Colonic mucosa (tissue), 4 donors: ENCODE measurements at regions not wholly inside any gene's neighbourhood (a gene's known extent, or its start where the extent isn't known, plus 50 kb on each side); places are given as distances from the start of the nearest gene placed in this dataset.

ENCODE experiments used
- DNase-seq: peaks from one replicate; pipeline ENCODE4 v3.0.0-alpha.2; 2020
- H3K27ac ChIP-seq: fragments of 200-600 bp; one replicate; pipeline ENCODE4 v1.8.0; 2021
- H3K27me3 ChIP-seq: fragments of 200-600 bp; one replicate; pipeline ENCODE4 v1.8.0; 2021
- H3K36me3 ChIP-seq: fragments of 200-600 bp; one replicate; pipeline ENCODE4 v1.8.0; 2021
- H3K4me1 ChIP-seq: fragments of 200-600 bp; one replicate; pipeline ENCODE4 v1.8.0; 2021; ENCODE audit warnings: mild to moderate bottlenecking
- H3K4me3 ChIP-seq: fragments of 200-600 bp; one replicate; pipeline ENCODE4 v1.8.0; 2021
- H3K9ac ChIP-seq, 2 donors: one replicate each; pipeline ENCODE4 v1.7.0; 2013; ENCODE audit warnings: control low read depth in 2 of 2, low read depth in 2 of 2, low read length in 2 of 2
- H3K9me3 ChIP-seq: fragments of 200-600 bp; one replicate; pipeline ENCODE4 v1.8.0; 2021
- intact Hi-C: fragments of 100-400 bp; cut with DNase I; formaldehyde crosslinking; loops from one replicate; pipeline ENCODE4 v1.14.1; 2022
- TF ChIP-seq, protein P1 (sequence below): fragments of 200-600 bp; IDR thresholded peaks from one replicate; pipeline ENCODE4 v1.8.0; 2022; ENCODE audit warnings: antibody characterized with exemption, mild to moderate bottlenecking
- donor health status: healthy.
- donor health status: DM: no; HTN: no; CAD: no.
- donor health status: DM: no; HTN: no; CAD: no.

DNA sequence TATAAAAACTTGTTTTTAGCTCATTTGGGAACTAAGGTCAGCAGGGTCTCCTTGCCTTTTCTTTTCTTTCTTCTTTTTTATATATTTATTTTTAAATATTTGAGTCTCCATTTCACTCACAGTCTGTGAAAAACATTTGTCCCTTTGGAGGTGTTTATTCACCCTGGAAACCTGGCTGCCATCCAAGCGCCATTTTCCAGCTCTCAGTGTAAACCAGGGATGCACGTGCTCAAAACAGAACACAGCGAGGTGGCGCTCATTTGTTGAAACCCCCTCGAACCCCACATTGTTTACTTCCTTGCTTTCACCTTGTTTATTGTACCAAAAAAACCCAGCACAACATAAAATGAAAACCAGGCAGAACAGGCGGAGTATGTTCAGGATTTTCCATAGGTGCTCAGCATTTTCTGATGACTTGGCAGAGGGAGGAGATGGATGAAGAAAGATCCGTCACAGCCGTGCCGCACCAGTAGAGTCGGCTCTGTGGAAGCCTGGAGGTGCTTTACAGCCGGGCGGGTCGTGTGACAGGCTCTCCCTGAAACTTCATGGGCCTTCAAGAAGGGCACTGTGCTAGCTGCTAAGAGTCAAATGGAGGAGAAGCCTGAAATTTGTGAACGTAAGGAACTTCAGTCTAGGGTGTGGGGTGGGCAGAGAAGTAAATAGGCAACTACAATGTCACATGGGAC is 284.4 kb downstream of the FOXL1 start:
- no peaks in the 10 kb centered on the region for H3K4me1 ChIP-seq
- intact Hi-C loops, result no loop called here
- H3K36me3 ChIP-seq, result no peaks in the 10 kb centered on the region
- H3K27ac ChIP-seq, result no peak overlapping the region
- DNase-seq, result no peak
- H3K4me3 ChIP-seq, result no peak overlapping the region
- H3K9ac ChIP-seq, result no peak overlapping the region
- TF ChIP-seq, protein P1, sequence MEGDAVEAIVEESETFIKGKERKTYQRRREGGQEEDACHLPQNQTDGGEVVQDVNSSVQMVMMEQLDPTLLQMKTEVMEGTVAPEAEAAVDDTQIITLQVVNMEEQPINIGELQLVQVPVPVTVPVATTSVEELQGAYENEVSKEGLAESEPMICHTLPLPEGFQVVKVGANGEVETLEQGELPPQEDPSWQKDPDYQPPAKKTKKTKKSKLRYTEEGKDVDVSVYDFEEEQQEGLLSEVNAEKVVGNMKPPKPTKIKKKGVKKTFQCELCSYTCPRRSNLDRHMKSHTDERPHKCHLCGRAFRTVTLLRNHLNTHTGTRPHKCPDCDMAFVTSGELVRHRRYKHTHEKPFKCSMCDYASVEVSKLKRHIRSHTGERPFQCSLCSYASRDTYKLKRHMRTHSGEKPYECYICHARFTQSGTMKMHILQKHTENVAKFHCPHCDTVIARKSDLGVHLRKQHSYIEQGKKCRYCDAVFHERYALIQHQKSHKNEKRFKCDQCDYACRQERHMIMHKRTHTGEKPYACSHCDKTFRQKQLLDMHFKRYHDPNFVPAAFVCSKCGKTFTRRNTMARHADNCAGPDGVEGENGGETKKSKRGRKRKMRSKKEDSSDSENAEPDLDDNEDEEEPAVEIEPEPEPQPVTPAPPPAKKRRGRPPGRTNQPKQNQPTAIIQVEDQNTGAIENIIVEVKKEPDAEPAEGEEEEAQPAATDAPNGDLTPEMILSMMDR, result no peak
- no peaks in the 10 kb centered on the region for H3K27me3 ChIP-seq
- no peaks in the 10 kb centered on the region for H3K9me3 ChIP-seq

DNA sequence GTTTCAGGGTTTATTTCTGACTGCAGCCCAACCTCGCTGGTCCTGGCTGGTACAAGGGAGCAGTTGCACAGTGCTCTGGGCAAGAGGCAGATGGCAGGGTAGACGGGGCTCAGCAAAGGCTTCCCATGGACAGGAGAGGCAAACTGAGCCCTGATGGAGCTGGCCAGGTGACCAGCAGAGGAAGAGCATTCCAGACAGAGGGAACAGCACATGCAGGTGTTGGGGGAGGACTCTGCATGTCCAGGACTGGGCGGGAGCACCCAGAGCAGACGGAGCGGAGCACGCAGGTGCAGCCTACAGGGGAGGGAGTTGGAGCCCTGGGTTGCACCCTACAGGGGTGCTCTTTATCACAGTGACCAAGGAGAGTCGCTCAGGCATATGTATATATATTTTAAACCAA is 285.3 kb downstream of the FOXL1 start:
- Histone ChIP-seq H3K4me3 (no peak overlapping the region), H3K4me1 (no peaks in the 10 kb centered on the region), H3K9ac (no peak overlapping the region), H3K9me3 (no peaks in the 10 kb centered on the region), H3K27me3 (no peaks in the 10 kb centered on the region), H3K36me3 (no peaks in the 10 kb centered on the region), H3K27ac (no peak overlapping the region)
- TF ChIP-seq, protein P1, result no peak
- DNase-seq, result no peak
- intact Hi-C loops, result no loop called here

DNA sequence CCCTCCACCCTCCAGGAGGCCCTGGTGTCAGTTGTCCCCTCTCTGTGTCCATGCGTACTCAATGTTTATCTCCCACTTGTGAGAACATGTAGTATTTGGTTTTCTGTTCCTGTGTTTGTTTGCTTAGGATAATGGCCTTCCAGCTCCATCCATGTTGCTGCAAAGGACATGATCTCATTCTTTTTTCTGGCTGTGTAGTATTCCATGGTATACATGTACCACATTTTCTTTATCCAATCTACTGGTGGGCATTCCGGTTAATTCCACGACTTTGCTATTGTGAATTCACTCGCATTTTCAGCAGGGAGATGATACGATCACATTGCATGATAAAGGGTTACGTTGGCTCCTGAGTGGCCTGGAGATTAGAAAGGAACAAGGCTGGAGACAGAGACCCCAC is 286.2 kb downstream of the FOXL1 start:
- Histone ChIP-seq H3K9ac (no peak overlapping the region), H3K4me1 (no peaks in the 10 kb centered on the region), H3K4me3 (no peak overlapping the region), H3K27ac (no peak overlapping the region), H3K9me3 (no peaks in the 10 kb centered on the region), H3K27me3 (no peaks in the 10 kb centered on the region), H3K36me3 (no peaks in the 10 kb centered on the region)
- TF ChIP-seq, protein P1, result no peak
- intact Hi-C loops, result no loop called here
- no peak for DNase-seq

DNA sequence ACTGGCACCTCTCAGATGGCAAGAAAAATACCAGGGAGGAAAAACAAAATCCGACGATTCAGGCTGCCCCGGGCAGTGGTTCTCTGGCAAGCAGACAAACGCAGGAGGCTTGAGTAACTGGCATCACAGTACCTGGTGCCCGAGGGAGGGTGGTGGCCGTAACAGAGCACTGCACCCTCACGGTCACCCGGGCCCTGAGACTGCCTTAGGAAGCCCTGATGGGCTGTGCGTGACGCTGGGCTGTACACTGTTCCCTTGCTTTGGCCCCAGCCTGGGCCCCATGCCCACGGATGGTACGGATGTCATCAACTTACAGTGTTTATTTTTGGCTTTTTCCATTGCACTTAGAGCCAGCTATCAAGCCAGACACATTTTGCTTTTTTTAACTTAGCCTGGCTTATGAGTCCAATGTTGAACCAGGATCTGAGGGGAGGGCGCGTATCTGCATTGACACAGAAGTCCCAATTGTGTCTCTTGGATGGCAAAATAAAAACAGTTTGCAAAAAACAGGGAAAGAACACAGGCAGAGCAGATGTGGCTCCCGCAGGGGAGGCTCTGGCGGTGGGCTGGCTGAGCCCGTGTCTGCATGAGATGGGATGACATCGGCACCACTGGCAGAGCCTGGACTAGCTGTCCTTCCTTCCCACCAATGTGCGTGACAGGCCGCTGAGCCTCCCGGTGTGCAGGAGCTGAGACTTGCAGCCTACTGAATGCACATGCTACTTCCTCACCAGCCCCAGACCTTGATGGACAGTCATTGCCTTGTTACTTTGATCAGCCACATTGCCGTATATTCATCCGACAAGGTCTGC is 287.7 kb downstream of the FOXL1 start:
- no peak overlapping the region for H3K9ac ChIP-seq
- H3K27me3 ChIP-seq, result no peaks in the 10 kb centered on the region
- no peaks in the 10 kb centered on the region for H3K9me3 ChIP-seq
- intact Hi-C loops, result no loop called here
- DNase-seq, result no peak
- H3K36me3 ChIP-seq, result no peaks in the 10 kb centered on the region
- no peaks in the 10 kb centered on the region for H3K4me1 ChIP-seq
- TF ChIP-seq, protein P1, result no peak
- H3K27ac ChIP-seq, result no peak overlapping the region
- H3K4me3 ChIP-seq, result no peak overlapping the region

DNA sequence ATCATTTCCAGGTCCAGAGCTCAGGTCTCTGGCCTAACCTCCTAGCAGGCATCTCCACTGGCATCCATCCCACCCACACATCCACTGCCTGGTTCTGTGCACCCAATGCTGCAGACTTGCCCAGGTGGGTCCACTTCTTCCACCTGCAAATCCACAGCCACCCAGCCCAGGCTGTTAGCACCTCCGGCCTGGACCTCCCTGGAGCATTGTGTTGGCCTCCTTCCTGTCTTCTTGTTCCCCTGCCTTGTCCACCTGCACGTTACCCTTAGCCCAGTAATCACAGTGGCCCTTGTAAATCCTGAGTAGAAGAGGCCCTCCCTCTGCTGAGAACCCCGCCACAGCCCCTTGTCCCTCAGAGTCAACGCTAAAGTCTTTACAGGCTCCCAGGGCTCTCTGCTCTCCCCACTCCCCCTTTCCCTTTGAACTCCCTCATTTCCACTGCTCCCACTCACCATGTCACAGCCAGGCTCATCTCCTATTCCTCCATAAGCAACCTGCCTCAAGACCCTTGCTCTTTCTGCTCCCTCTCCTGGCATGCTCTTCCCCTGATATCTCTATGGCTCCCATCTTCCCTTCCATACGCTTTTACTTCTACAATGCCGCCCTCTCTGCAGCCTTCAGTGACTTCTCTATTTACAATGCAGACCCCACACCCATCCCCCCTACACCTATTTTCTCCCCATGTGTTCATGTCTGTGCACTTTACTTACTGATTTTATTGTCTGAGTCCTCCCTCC is 288.8 kb downstream of the FOXL1 start:
- Histone ChIP-seq H3K9ac (no peak overlapping the region), H3K4me1 (no peaks in the 10 kb centered on the region), H3K36me3 (no peaks in the 10 kb centered on the region), H3K27me3 (no peaks in the 10 kb centered on the region), H3K27ac (no peak overlapping the region), H3K9me3 (no peaks in the 10 kb centered on the region), H3K4me3 (no peak overlapping the region)
- DNase-seq, result no peak
- TF ChIP-seq, protein P1, result no peak
- intact Hi-C loops, result no loop called here
